ENCODE measurements at regions not wholly inside any gene's neighbourhood (a gene's known extent, or its start where the extent isn't known, plus 50 kb on each side); places are given as distances from the start of the nearest gene placed in this dataset.

GRCh38 chr2:144219979-144220378 is 299.9 kb downstream of the ZEB2 start:
- no peaks in the 10 kb centered on the region for H3K36me3 ChIP-seq (ENCODE audit: control insufficient read depth, insufficient read depth, low read length)
- H3K79me2 ChIP-seq (ENCODE audit: control insufficient read depth, insufficient read depth, low read length), result no peaks in the 10 kb centered on the region
- H3K27me3 ChIP-seq (ENCODE audit: control insufficient read depth in 2 of 2, insufficient read depth in 2 of 2, low read length in 2 of 2), result no peaks in the 10 kb centered on the region
- H4K20me1 ChIP-seq (replicated peaks; ENCODE audit: control insufficient read depth, insufficient read depth, low read length), result no peaks in the 10 kb centered on the region
- no peak overlapping the region for H3K27ac ChIP-seq (ENCODE audit: extremely low read depth, low read depth, low read length)
- no peak overlapping the region for H2AFZ ChIP-seq (ENCODE audit: low read depth, low read length)
- no peaks in the 10 kb centered on the region for H3K9me1 ChIP-seq (ENCODE audit: control insufficient read depth, insufficient read depth, low read length)
- no TSS peak for BruUV-seq (replicated peaks)
- FAIRE-seq, result no peak
- no peak for ATAC-seq
- no peaks in the 10 kb centered on the region for H3K9me3 ChIP-seq (replicated peaks; ENCODE audit: control insufficient read depth, insufficient read depth, low read depth, low read length)
- intact Hi-C loops (cut with micrococcal nuclease) (no loop called here), in situ Hi-C loops (cut with MboI) (no loop called here)
- no peak for DNase-seq (ENCODE audit: extremely low read depth in 1 of 4, low spot score in 3 of 4)
- H3K4me2 ChIP-seq (ENCODE audit: insufficient read depth, low read length), result no peak overlapping the region
- POLR2A ChIA-PET, result interaction anchor here (0.6 to 2.0 kb wide), 2 partner anchors 11 to 594 kb away, joined by 3 to 5 read pairs; no protein-coding TSS in a partner anchor
- H3K4me3 ChIP-seq, result no peak overlapping the region
- H3K9ac ChIP-seq (ENCODE audit: insufficient read depth in 1 of 2, low read depth in 2 of 2, low read length in 2 of 2), result no peak overlapping the region
- CTCF ChIA-PET (ENCODE audit: low intra/inter-chr PET ratio), result no interaction called here
- 83% methylated on average over 1 of the region's 1 CpG for WGBS (ENCODE audit: insufficient coverage, low coverage, missing lambda C conversion rate)
- H3K4me1 ChIP-seq (replicated peaks in 1 of 2; ENCODE audit: control insufficient read depth in 2 of 2, insufficient read depth in 2 of 2, low read length in 2 of 2), result peaks cover under 1 to 20% of the 10 kb centered on the region in 2 experiments; a peak in 4 of 5 replicates
- no peak for TF ChIP-seq ELF4 (CRISPR knock-in tag; IDR thresholded peaks at IDR 0.05)
- no peak for TF ChIP-seq TFAM (CRISPR knock-in tag; conservative IDR thresholded peaks at IDR 0.05)
- TF ChIP-seq STAG1 (CRISPR knock-in tag; IDR thresholded peaks at IDR 0.05; ENCODE audit: borderline replicate concordance), result no peak
- no peak for TF ChIP-seq CREB3L1 (IDR thresholded peaks at IDR 0.05; ENCODE audit: borderline replicate concordance, low read depth)
- no peak for TF ChIP-seq MYNN (IDR thresholded peaks at IDR 0.05)
- TF ChIP-seq MYNN (CRISPR knock-in tag; IDR thresholded peaks at IDR 0.05), result no peak
- no peak for TF ChIP-seq STAT5A (IDR thresholded peaks at IDR 0.05; ENCODE audit: borderline replicate concordance, low read length)
- TF ChIP-seq ZNF41 (CRISPR knock-in tag; conservative IDR thresholded peaks at IDR 0.05), result no peak
- no peak for TF ChIP-seq U2AF2 (optimal IDR thresholded peaks at IDR 0.05; ENCODE audit: low read depth, low read length)
- TF ChIP-seq CCAR2 (IDR thresholded peaks at IDR 0.05; ENCODE audit: low read depth, low read length), result no peak
- no peak for TF ChIP-seq GTF3C2 (IDR thresholded peaks at IDR 0.05; ENCODE audit: borderline replicate concordance, extremely low read depth, insufficient read length)
- TF ChIP-seq ZNF512 (tag; IDR thresholded peaks at IDR 0.05), result no peak
- TF ChIP-seq SMARCC2 (IDR thresholded peaks at IDR 0.05; ENCODE audit: low read depth), result no peak
- TF ChIP-seq NR4A1 (CRISPR knock-in tag; IDR thresholded peaks at IDR 0.05), result no peak
- TF ChIP-seq NR4A1 (tag; IDR thresholded peaks at IDR 0.05), result no peak
- no peak for TF ChIP-seq NRF1 (conservative IDR thresholded peaks at IDR 0.05 in 1 of 2, IDR thresholded peaks at IDR 0.05 in 1 of 2)
